ENCODE measurements at regions not wholly inside any gene's neighbourhood (a gene's known extent, or its start where the extent isn't known, plus 50 kb on each side); places are given as distances from the start of the nearest gene placed in this dataset.
"Not testable (repeated sequence)": the region's sequence is repeated elsewhere in the genome, so short reads cannot be mapped to it uniquely, and the experiment has no call there.

GRCh38 chr18:55735199-55735855 is 147.3 kb upstream of the TCF4 start:
- DNase-seq (ENCODE audit: low spot score): no peak

DNA sequence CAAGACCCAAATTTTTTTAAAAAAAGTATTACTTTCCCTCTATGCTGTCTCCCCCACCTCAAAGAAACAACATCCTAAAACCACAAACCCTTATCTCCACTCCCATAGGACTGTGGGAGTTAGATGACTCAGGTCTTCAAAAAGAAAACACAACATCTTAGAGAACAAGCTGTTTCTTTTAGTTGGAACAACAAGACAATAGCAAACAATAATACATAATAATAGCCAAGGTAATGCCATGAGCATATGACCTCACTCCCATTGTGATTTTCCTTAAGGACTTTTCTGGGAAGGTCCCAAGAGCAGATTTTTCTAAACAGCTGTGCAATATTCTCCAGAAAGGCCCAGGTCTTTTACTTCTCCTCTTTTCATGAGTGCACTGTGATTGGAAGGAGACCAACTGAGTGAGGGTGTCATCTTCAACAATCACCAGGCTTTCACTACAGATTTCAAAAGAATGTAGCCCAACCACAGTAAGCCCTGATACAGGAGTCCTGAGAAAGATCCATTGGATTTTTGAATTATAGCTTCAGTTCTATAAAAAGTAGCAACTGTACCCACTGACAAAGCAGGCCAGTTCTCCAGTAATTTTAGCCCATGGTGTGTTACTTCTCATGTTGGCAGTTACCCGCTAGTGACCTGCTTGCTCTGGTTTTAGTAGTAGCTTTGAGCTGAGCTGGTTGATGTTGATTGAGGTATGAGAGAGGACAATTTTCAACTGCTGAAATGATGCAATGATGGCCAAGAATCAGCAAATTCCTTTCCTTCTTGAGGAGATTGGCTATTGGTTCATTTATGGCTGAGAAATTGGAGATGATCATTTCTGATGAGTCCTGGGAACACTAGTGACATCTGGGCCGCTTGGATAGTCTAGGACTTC is 144.5 kb upstream of the TCF4 start:
- DNase-seq (ENCODE audit: low spot score): no peak

DNA sequence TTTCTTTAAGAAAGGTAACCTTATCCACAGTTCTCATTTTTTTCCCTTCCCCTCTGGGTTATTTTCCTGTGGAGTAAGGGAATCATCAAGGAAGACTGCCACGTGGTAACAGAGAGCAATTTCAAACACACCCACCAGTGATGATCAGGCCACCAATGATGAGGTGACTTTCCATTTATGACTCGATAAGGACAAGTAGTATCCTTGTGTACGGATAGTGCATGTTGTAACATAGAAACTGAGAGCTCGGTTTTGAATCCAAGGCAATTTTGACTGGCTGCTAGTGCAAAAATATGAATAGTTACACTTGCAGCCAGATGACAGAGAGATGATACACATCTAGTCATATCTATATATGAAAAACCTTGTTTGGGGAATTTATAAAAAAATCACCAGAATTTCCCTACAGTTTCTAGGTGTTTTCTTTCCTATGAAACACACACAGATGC is 143.6 kb upstream of the TCF4 start:
- DNase-seq (ENCODE audit: low spot score): no peak

- not testable (repeated sequence) for DNase-seq (ENCODE audit: low spot score)
Measured at GRCh38 chr18:55721006-55721405, 133.0 kb upstream of the TCF4 start.

GRCh38 chr18:55713707-55714106 is 125.7 kb upstream of the TCF4 start:
- no peak for DNase-seq (ENCODE audit: low spot score)

GRCh38 chr18:55706898-55707297 is 118.9 kb upstream of the TCF4 start:
- peak; percentile 13 for DNase-seq (ENCODE audit: low spot score)

- no peak for DNase-seq (ENCODE audit: low spot score)
Measured at GRCh38 chr18:55699233-55699765, 111.3 kb upstream of the TCF4 start.

DNA sequence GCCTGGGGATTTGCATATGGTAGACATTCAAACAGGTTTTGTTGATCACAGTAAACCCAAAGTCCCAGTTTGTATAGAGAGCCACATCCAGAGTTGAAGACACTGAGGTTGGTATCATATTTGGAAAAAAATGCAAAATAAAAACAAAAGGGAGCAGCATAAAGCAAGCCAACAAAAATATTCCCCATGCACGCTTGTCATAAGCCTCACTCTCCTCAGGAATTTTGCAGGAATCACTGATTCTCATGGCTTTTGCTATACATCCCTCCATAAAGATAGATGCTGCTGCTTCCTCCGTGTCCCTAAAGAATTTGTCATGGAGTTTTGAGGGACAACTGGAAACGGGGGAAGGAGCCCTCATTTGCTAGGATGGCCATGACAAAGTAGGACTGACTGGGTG is 108.8 kb upstream of the TCF4 start:
- DNase-seq (ENCODE audit: low spot score): no peak

DNA sequence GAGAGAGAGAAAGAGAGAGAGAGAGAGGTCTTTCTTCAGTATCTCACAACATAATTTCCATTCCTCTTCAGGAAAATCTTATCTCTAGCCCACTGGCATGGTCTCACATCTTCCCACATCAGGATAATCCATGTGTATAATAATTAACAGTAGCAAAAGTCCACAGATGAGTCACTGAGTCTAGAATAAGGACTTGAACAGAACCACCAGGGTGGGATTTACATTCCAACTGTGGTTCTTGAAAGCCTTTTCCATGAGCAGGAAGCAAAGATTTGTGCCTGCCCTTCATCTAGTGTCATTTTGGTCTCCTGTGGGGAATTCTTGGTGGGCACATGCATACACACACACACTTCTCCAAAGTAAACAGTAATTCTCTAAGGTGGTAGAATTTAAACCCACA is 107.1 kb upstream of the TCF4 start:
- DNase-seq (ENCODE audit: low spot score): no peak

GRCh38 chr18:55694291-55694690 is 106.3 kb upstream of the TCF4 start:
- no peak for DNase-seq (ENCODE audit: low spot score)

DNA sequence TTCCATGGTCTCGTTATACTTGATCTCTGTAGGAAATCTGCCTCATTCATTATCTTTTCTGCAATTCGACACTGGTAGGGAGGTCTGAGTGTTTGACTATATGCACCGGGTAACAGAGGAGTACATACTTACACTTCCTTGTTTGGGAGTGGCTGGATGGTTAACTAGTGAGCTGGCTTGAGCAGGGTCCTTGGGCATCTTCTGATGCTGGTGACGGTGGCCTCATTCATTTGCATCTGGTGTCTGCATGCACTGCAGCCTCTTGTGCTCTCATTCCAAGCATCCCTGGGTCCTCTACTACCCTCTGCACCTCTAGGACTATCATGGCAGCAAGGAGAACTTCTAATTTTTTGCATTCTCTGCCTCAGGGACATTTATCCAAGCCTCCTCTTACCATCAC is 100.0 kb upstream of the TCF4 start:
- no peak for DNase-seq (ENCODE audit: low spot score)

- no peak for DNase-seq (ENCODE audit: low spot score)
Measured at GRCh38 chr18:55687106-55687505, 99.1 kb upstream of the TCF4 start.

- no peak for DNase-seq (ENCODE audit: low spot score)
Measured at GRCh38 chr18:55685638-55686037, 97.6 kb upstream of the TCF4 start.

- no peak for DNase-seq (ENCODE audit: low spot score)
Measured at GRCh38 chr18:55672574-55673361, 84.8 kb upstream of the TCF4 start.

GRCh38 chr18:55665506-55665905 is 77.5 kb upstream of the TCF4 start:
- DNase-seq (ENCODE audit: low spot score): no peak

DNA sequence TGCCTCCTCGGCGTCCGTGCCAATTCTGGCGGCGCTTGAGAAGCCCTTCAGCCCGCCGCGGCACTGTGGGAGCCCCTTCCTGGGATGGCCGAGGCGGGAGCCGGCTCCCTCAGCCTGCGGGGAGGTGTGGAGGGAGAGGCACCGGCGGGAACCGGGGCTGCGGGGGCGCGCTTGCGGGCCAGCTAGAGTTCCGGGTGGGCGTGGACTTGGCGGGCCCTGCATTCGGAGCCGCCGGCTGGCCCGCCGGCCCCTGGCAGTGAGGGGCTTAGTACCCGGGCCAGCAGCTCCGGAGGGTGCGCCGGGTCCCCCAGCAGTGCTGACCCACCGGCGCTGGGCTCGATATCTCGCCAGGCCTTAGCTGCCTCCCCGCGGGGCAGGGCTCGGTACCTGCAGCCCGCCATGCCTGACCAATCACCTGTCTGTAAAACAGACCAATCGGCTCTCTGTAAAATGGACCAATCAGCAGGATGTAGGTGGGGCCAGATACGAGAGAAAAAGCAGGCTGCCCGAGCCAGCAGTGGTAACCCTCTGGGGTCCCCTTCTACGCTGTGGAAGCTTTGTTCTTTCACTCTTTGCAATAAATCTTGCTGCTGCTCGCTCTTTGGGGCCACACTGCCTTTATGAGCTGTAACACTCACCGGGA is 76.9 kb upstream of the TCF4 start:
- not testable (repeated sequence) for DNase-seq (ENCODE audit: low spot score)

GRCh38 chr18:55663891-55664290 is 75.9 kb upstream of the TCF4 start:
- no peak for DNase-seq (ENCODE audit: low spot score)

DNA sequence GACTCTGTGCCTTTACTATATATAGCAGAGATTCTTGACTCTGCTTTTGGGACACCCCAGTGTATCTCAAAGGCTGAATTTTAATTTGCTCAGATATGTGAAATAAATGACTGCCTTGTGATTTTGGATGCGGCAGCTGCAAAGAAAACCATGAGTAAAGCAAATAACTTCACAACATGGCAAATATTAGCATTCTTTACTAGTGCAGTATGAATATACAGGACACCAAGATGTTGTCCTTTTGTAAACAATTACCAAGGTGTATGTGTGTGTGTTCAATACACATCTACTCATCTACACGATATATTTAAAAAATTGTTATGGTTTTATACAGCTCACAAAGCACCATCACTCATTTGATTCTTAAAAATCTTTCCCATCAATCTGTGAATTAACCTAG is 70.6 kb upstream of the TCF4 start:
- DNase-seq (ENCODE audit: low spot score): no peak

DNA sequence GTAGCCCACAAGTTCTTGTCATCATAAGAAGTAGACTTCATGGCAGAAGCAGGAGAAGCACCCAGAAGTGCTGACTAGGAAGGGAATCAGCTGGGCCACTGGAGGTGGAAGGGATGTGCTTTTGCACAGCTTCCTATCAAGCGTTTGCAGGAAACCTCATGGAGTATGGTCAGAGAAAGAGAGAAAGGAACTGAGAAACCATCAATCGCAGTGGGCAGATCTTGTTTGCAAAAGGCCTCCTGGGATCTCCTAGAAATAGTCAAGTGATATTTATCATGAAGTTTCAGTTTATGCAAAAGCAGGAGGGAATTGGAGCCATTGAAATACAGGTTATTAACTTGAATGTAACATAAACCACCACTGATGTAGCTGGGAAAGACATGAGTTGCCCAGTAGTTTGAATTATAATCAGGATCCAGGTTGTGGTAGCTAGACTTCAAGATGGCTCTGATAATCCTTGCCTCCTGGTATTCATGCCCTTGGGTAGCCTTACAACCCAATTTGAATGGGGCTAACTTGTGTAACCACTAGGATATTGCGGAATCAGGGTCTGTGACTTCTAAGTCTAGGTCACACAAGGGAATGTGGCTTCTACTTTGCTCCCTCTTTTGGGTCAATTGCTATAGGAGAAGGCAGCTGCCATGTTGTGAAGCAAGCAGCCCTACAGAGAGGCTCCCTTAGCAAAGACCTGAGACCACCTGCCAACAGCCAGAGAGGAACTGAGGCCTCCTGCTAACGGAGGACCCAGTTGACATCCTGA is 69.8 kb upstream of the TCF4 start:
- no peak for DNase-seq (ENCODE audit: low spot score)

DNA sequence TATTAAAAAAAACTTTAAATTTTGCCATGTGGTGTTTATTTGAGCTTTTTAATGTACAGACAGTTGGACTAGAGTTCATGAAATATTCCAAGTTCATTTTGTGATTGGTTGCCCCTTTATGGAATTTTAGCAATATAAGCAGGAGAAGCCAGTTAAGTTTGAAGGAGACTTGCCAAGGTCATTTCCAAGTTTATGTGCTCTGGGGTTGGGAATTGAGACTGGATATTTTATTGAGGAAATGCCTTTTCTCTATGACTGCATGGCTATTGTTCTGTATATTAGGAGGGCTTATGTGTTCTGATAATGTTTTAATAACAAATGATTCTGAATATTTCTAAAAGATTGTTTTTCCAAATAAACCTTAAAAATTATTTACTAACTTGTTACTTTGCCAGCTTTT is 67.0 kb upstream of the TCF4 start:
- no peak for DNase-seq (ENCODE audit: low spot score)

DNA sequence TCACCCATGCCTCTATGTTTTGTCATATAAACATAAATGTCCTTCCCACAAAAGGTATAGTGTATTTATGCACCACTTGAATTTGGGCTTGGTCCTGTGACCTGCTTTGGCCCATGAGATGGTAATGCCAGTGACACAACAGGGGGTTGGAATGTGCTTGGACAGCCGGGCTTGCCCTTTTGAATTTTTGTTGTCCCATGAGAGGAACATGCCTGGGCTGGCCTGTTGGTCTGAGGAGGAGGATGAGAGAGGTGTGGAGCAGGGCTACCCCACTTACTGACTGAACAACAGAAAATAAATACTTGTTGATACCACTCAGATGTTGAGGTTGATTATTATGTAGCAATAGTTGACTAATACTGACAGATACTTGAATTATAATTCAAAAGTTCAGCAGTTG is 63.2 kb upstream of the TCF4 start:
- DNase-seq (ENCODE audit: low spot score): peak; percentile 20
